H1 (cell line): ENCODE measurements at regions not wholly inside any gene's neighbourhood (a gene's known extent, or its start where the extent isn't known, plus 50 kb on each side); places are given as distances from the start of the nearest gene placed in this dataset.

Source experiments
- CTCF ChIA-PET: fragments of 300-600 bp; sonication (Branson Sonifier 250); formaldehyde crosslinking; loops from one replicate; lab custom pipeline; 2021; ENCODE audit not compliant: partially characterized antibody; lab: Charles Lee
- POLR2A ChIA-PET: fragments of 300-600 bp; sonication (Branson Sonifier 250); formaldehyde crosslinking; loops from one replicate; lab custom pipeline; 2021; ENCODE audit warnings: inconsistent platforms; ENCODE audit not compliant: partially characterized antibody; lab: Charles Lee
- DNase-seq, 2 experiments: peaks; one replicate each; pipeline versions ENCODE4 v3.0.0 to v3.0.0-alpha.2; 2010 to 2022; ENCODE audit warnings: low spot score in 2 of 2, low read depth in 1 of 2, mixed read lengths in 1 of 2
- FAIRE-seq: peaks from 2 replicates; lab custom pipeline; 2011; peaks lifted over from hg19 to GRCh38; lab: Jason Lieb, UNC
- H2AFZ ChIP-seq: 2 replicates; pipeline ENCODE4 v1.8.1; 2012; ENCODE audit warnings: low read length, inconsistent platforms
- H2AK5ac ChIP-seq: 2 replicates; pipeline ENCODE4 v1.6.1; 2013; ENCODE audit warnings: low read depth, low read length
- H2BK120ac ChIP-seq: replicated peaks from 2 replicates; pipeline ENCODE3; 2013; ENCODE audit warnings: low read depth, low read length, inconsistent platforms
- H2BK12ac ChIP-seq: 2 replicates; pipeline ENCODE4 v1.6.1; 2013; ENCODE audit warnings: low read depth, low read length
- H2BK15ac ChIP-seq: 2 replicates; pipeline ENCODE4 v1.6.1; 2013; ENCODE audit warnings: low read length
- H2BK20ac ChIP-seq: 2 replicates; pipeline ENCODE4 v1.6.1; 2013; ENCODE audit warnings: low read length
- H2BK5ac ChIP-seq: 2 replicates; pipeline ENCODE4 v1.6.1; 2013; ENCODE audit warnings: low read depth, low read length
- H3K14ac ChIP-seq: 2 replicates; pipeline ENCODE4 v1.6.1; 2013; ENCODE audit warnings: inconsistent platforms; ENCODE audit not compliant: insufficient read length
- H3K18ac ChIP-seq: 2 replicates; pipeline ENCODE4 v1.6.1; 2013; ENCODE audit warnings: low read length; ENCODE audit errors: extremely low read depth
- H3K23ac ChIP-seq: 2 replicates; pipeline ENCODE4 v1.6.1; 2013; ENCODE audit warnings: inconsistent platforms; ENCODE audit not compliant: insufficient read length
- H3K23me2 ChIP-seq: 2 replicates; pipeline ENCODE4 v1.6.1; 2013; ENCODE audit warnings: low read depth, low read length
- H3K27ac ChIP-seq: 2 replicates; pipeline ENCODE4 v1.6.1; 2011; ENCODE audit warnings: low read depth, low read length, inconsistent platforms
- H3K27me3 ChIP-seq, 4 experiments: replicated peaks in 1 of 4; 1 replicate in 1 of 4; 2 replicates in 3 of 4; pipeline versions ENCODE4 v1.6.1 to v1.8.1; 2011 to 2013; ENCODE audit warnings: low read length in 3 of 4, mild to moderate bottlenecking in 3 of 4, inconsistent platforms in 2 of 4, mixed read lengths in 2 of 4, moderate library complexity in 1 of 4; ENCODE audit not compliant: control insufficient read depth in 3 of 4, insufficient read depth in 3 of 4; ENCODE audit errors: extremely low read depth in 1 of 4
- H3K36me3 ChIP-seq, 4 experiments: 2 replicates each; pipeline versions ENCODE4 v1.6.1 to v1.8.1; 2011 to 2013; ENCODE audit warnings: mild to moderate bottlenecking in 4 of 4, low read length in 3 of 4, moderate library complexity in 2 of 4, control low read depth in 1 of 4, inconsistent platforms in 1 of 4; ENCODE audit not compliant: insufficient read depth in 4 of 4, control insufficient read depth in 2 of 4
- H3K4ac ChIP-seq: replicated peaks from 2 replicates; pipeline ENCODE3; 2013; ENCODE audit warnings: low read length, low read depth, mixed read lengths, inconsistent platforms; ENCODE audit not compliant: insufficient read length
- H3K4me1 ChIP-seq, 4 experiments: replicated peaks in 1 of 4; 1 replicate in 1 of 4; 2 replicates in 3 of 4; pipeline versions ENCODE4 v1.6.1 to v1.8.1; 2011 to 2013; ENCODE audit warnings: low read length in 3 of 4, inconsistent platforms in 2 of 4, mixed read lengths in 1 of 4; ENCODE audit not compliant: insufficient read depth in 4 of 4, control insufficient read depth in 3 of 4
- H3K4me2 ChIP-seq, 2 experiments: 2 replicates each; pipeline versions ENCODE4 v1.6.1 to v1.8.1; 2011 to 2013; ENCODE audit warnings: low read depth in 2 of 2, low read length in 2 of 2, control low read depth in 1 of 2, inconsistent platforms in 1 of 2, mild to moderate bottlenecking in 1 of 2; ENCODE audit not compliant: insufficient read depth in 1 of 2
- H3K4me3 ChIP-seq, 4 experiments: fragments of 200-600, 300-600 bp in 1 of 4; sonication (generic), shearing (Covaris generic), sonication (Bioruptor Twin) in 1 of 4; 2 replicates each; pipeline versions ENCODE4 v1.5.1 to v1.8.1; 2011 to 2016; ENCODE audit warnings: low read length in 4 of 4, low read depth in 3 of 4, control low read depth in 2 of 4, inconsistent platforms in 2 of 4, mild to moderate bottlenecking in 2 of 4, mixed read lengths in 1 of 4, moderate library complexity in 1 of 4; ENCODE audit not compliant: insufficient read depth in 2 of 4; ENCODE audit errors: extremely low read depth in 1 of 4
- H3K56ac ChIP-seq: replicated peaks from 2 replicates; pipeline ENCODE3; 2013; ENCODE audit warnings: low read depth, mild to moderate bottlenecking, mixed read lengths, low read length, inconsistent platforms; ENCODE audit not compliant: insufficient read length
- H3K79me1 ChIP-seq: 2 replicates; pipeline ENCODE4 v1.6.1; 2013; ENCODE audit warnings: low read depth, low read length, control low read depth
- H3K79me2 ChIP-seq, 2 experiments: 2 replicates each; pipeline versions ENCODE4 v1.6.1 to v1.8.1; 2012 to 2013; ENCODE audit warnings: low read length in 2 of 2, mild to moderate bottlenecking in 2 of 2, inconsistent platforms in 1 of 2; ENCODE audit not compliant: insufficient read depth in 2 of 2, control insufficient read depth in 1 of 2
- H3K9ac ChIP-seq, 4 experiments: replicated peaks in 1 of 4; 1 replicate in 1 of 4; 2 replicates in 3 of 4; pipeline versions ENCODE4 v1.6.1 to v1.8.1; 2011 to 2013; ENCODE audit warnings: low read depth in 3 of 4, low read length in 3 of 4, control low read depth in 2 of 4, mild to moderate bottlenecking in 2 of 4, moderate library complexity in 2 of 4, inconsistent platforms in 1 of 4; ENCODE audit errors: extremely low read depth in 1 of 4
- H3K9me3 ChIP-seq, 2 experiments: 2 replicates each; pipeline versions ENCODE4 v1.6.1 to v1.8.1; 2012 to 2013; ENCODE audit warnings: mild to moderate bottlenecking in 2 of 2, moderate library complexity in 2 of 2, control low read depth in 1 of 2, inconsistent platforms in 1 of 2, low read depth in 1 of 2, low read length in 1 of 2, mixed read lengths in 1 of 2; ENCODE audit not compliant: insufficient read depth in 2 of 2
- H4K20me1 ChIP-seq, 2 experiments: replicated peaks in 1 of 2; 2 replicates each; pipeline versions ENCODE3 to v1.8.1; 2011 to 2013; ENCODE audit warnings: inconsistent platforms in 2 of 2, low read length in 2 of 2, mild to moderate bottlenecking in 1 of 2; ENCODE audit not compliant: insufficient read depth in 2 of 2, control insufficient read depth in 1 of 2
- H4K5ac ChIP-seq: 2 replicates; pipeline ENCODE4 v1.6.1; 2013; ENCODE audit warnings: low read length, low read depth, mixed read lengths, inconsistent platforms; ENCODE audit not compliant: insufficient read length
- H4K8ac ChIP-seq: 2 replicates; pipeline ENCODE4 v1.8.0; 2013; ENCODE audit warnings: mild to moderate bottlenecking, moderate library complexity, low read length, inconsistent platforms; ENCODE audit not compliant: insufficient read depth; ENCODE audit errors: extremely low read depth
- H4K91ac ChIP-seq: replicated peaks from 2 replicates; pipeline ENCODE3; 2013; ENCODE audit warnings: low read length, mixed read lengths, inconsistent platforms; ENCODE audit not compliant: insufficient read length
- CREB1 ChIP-seq: IDR thresholded peaks from 2 replicates; pipeline ENCODE4 v1.6.1; 2012; ENCODE audit warnings: inconsistent platforms
- GABPA ChIP-seq: IDR thresholded peaks from 2 replicates; pipeline ENCODE4 v1.6.1; 2011; ENCODE audit warnings: mild to moderate bottlenecking, low read length, moderate library complexity, borderline replicate concordance; ENCODE audit not compliant: insufficient read depth
- JUN ChIP-seq: IDR thresholded peaks from 2 replicates; pipeline ENCODE4 v1.6.1; 2011; ENCODE audit warnings: low read depth, mild to moderate bottlenecking, improper control_type of control experiment, low read length
- POU5F1 ChIP-seq: IDR thresholded peaks from 2 replicates; pipeline ENCODE4 v1.6.1; 2011; ENCODE audit warnings: low read depth, mild to moderate bottlenecking, low read length, moderate library complexity
- TEAD4 ChIP-seq: IDR thresholded peaks from 2 replicates; pipeline ENCODE4 v1.6.1; 2012; ENCODE audit warnings: low read depth, low read length, inconsistent platforms, mixed read lengths
- ZNF274 ChIP-seq: IDR thresholded peaks from 2 replicates; pipeline ENCODE4 v1.7.0; 2012; ENCODE audit warnings: low read length, borderline replicate concordance; ENCODE audit errors: extremely low read depth
- WGBS, 2 experiments: shearing (Covaris generic) in 1 of 2; methylation state at CpG; one replicate each; pipeline versions ENCODE4 v1.1.6 to v1.1.7; 2013 to 2015; ENCODE audit warnings: low lambda C conversion rate in 2 of 2, mixed read lengths in 2 of 2, inconsistent platforms in 1 of 2, low coverage in 1 of 2, missing lambda C conversion rate in 1 of 2; ENCODE audit not compliant: insufficient replicate concordance in 2 of 2, insufficient coverage in 1 of 2, insufficient read length in 1 of 2; ENCODE audit errors: extremely low coverage in 1 of 2, missing lambda C conversion rate in 1 of 2; 5-methylcytosine and 5-hydroxymethylcytosine counted together

DNA sequence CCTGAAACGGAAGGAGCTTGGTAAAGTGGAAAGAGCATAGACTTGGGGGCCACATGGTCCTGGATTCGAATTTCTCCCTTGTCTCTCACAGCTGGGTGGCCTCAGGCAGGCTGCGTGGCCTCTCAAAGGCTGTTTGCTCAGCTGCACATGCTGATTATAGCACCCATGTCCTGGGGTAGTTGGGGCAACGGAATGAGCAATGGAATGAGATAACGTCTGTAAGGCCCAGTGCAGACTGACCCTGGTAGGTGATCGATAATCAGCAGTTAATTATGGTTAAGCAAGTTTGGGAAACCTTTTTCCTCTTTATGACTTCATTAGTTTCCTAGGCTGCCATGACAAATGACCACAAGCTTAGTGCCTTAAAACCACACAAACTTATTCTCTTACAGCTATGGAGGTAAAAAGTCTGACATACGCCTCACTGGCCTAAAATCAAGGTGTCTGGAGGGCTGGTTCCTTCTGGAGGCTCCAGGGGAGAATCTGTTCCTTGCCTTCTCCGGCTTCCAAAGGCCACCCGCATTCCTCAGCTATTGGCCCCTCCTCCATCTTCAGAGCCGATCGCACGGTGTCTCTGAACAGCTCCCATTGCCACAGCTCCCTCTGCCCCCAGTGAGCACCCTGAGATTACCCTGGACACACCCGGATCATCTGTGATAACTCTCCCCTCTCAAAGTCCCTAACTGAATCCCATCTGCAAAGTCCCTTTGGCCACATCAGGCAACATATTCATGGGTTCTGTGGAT is 294.9 kb upstream of the FOXF1 start:
- peak overlapping the region; percentile 44 for H3K4ac ChIP-seq
- H4K8ac ChIP-seq = no peak overlapping the region
- H4K5ac ChIP-seq = no peak overlapping the region
- WGBS, 2 experiments = 85% methylated on average over 13 of the region's 13 CpGs; no CpG with 5 or more reads in 1 of the 2 experiments
- FAIRE-seq (no peak), DNase-seq (no peak)
- H2BK12ac ChIP-seq = peak overlapping the region; percentile 68; the same call in 1 of the 2 replicates
- H3K4me2 ChIP-seq = no peak overlapping the region
- H3K4me3 ChIP-seq = no peak overlapping the region
- ChIA-PET POLR2A (no interaction called here), CTCF (interaction anchor here (0.9 to 1.2 kb wide), 2 partner anchors 36 to 303 kb away, joined by 3 to 4 read pairs; no protein-coding TSS in a partner anchor)
- H3K9ac ChIP-seq = no peak overlapping the region
- TF ChIP-seq CREB1 (no peak), TEAD4 (no peak), POU5F1 (no peak), GABPA (no peak), ZNF274 (no peak), JUN (no peak)
- no peak overlapping the region for H2BK15ac ChIP-seq
- no peak overlapping the region for H3K14ac ChIP-seq
- 0 out of 2 replicates have a peak overlapping the region, but pooled peaks have one; percentile 44 for H2BK5ac ChIP-seq
- no peaks in the 10 kb centered on the region; the same call in none of the 2 replicates for H3K79me1 ChIP-seq
- H3K4me1 ChIP-seq = no peaks in the 10 kb centered on the region; a peak in 1 of 7 replicates
- H3K27me3 ChIP-seq = no peaks in the 10 kb centered on the region; a peak in 1 of 7 replicates
- no peak overlapping the region for H3K27ac ChIP-seq
- no peaks in the 10 kb centered on the region for H3K36me3 ChIP-seq
- no peak overlapping the region for H4K91ac ChIP-seq
- H2BK120ac ChIP-seq = no peak overlapping the region
- no peak overlapping the region for H2AFZ ChIP-seq
- no peaks in the 10 kb centered on the region for H3K79me2 ChIP-seq
- H2AK5ac ChIP-seq = no peak overlapping the region
- no peak overlapping the region for H3K23ac ChIP-seq
- H3K18ac ChIP-seq = no peak overlapping the region
- no peak overlapping the region for H2BK20ac ChIP-seq
- H4K20me1 ChIP-seq = no peaks in the 10 kb centered on the region
- peaks cover 0 to 3% of the 10 kb centered on the region in 2 experiments; a peak in 1 of 4 replicates for H3K9me3 ChIP-seq
- no peaks in the 10 kb centered on the region for H3K23me2 ChIP-seq
- no peak overlapping the region for H3K56ac ChIP-seq
